HEK293 (cell line): ENCODE measurements at regions not wholly inside any gene's neighbourhood (a gene's known extent, or its start where the extent isn't known, plus 50 kb on each side); places are given as distances from the start of the nearest gene placed in this dataset.

Experiments used
- CTCF ChIA-PET: fragments of 350-600 bp; formaldehyde crosslinking; extraction: SDS; loops from one replicate; lab custom pipeline; 2021; ENCODE audit warnings: antibody characterized with exemption; lab: Yijun Ruan, JAX
- POLR2A ChIA-PET: fragments of 300-600 bp; formaldehyde crosslinking; extraction: SDS; loops from one replicate; lab custom pipeline; 2020; ENCODE audit warnings: antibody characterized with exemption, inconsistent platforms; lab: Yijun Ruan, JAX
- H3K27ac ChIP-seq: fragments of 200-500 bp; sonication (Bioruptor generic); 2 replicates; pipeline ENCODE4 v1.5.1; 2014; ENCODE audit warnings: low read depth, low read length, control low read depth, inconsistent platforms; ENCODE audit errors: extremely low read depth
- H3K36me3 ChIP-seq, 2 experiments: fragments of 200-500 bp in 1 of 2; sonication (Bioruptor generic) in 1 of 2; 1 replicate in 1 of 2; 2 replicates in 1 of 2; pipeline ENCODE4 v1.5.1; 2014 to 2017; ENCODE audit warnings: inconsistent platforms in 2 of 2, low read length in 2 of 2; ENCODE audit not compliant: control insufficient read depth in 2 of 2, insufficient read depth in 1 of 2
- H3K4me1 ChIP-seq: fragments of 200-500 bp; sonication (Bioruptor generic); 2 replicates; pipeline ENCODE4 v1.5.1; 2014; ENCODE audit warnings: mild to moderate bottlenecking, low read length, inconsistent platforms; ENCODE audit not compliant: control insufficient read depth, insufficient read depth
- H3K4me3 ChIP-seq: 2 replicates; pipeline ENCODE4 v1.5.1; 2011; ENCODE audit warnings: low read depth, mild to moderate bottlenecking, control low read depth, low read length, moderate library complexity
- H3K9me3 ChIP-seq: fragments of 200-500 bp; sonication (Bioruptor generic); 2 replicates; pipeline ENCODE4 v1.5.1; 2014; ENCODE audit warnings: low read depth, low read length, inconsistent platforms; ENCODE audit not compliant: control insufficient read depth, insufficient read depth
- GFI1B ChIP-seq: fragments of 450-650 bp; formaldehyde crosslinking; IDR thresholded peaks from 2 replicates; pipeline ENCODE4 v1.5.1; 2016; ENCODE audit warnings: missing biosample characterization, missing genetic modification characterization
- GLI4 ChIP-seq: fragments of 450-650 bp; formaldehyde crosslinking; IDR thresholded peaks from 2 replicates; pipeline ENCODE4 v1.5.1; 2016; ENCODE audit warnings: missing biosample characterization, missing genetic modification characterization
- GLIS2 ChIP-seq: fragments of 450-650 bp; formaldehyde crosslinking; IDR thresholded peaks from 2 replicates; pipeline ENCODE4 v1.5.1; 2016; ENCODE audit warnings: missing biosample characterization, missing genetic modification characterization
- IKZF3 ChIP-seq: fragments of 450-650 bp; IDR thresholded peaks from 2 replicates; pipeline ENCODE4 v1.5.0; 2018; ENCODE audit warnings: missing biosample characterization, mild to moderate bottlenecking, missing genetic modification characterization, moderate library complexity
- PRDM10 ChIP-seq: fragments of 450-650 bp; formaldehyde crosslinking; IDR thresholded peaks from 2 replicates; pipeline ENCODE4 v1.5.1; 2016; ENCODE audit warnings: missing biosample characterization, missing genetic modification characterization
- SALL2 ChIP-seq: fragments of 450-650 bp; formaldehyde crosslinking; IDR thresholded peaks from 2 replicates; pipeline ENCODE4 v1.5.0; 2017; ENCODE audit warnings: missing biosample characterization, mild to moderate bottlenecking, missing genetic modification characterization, borderline replicate concordance
- ZBTB10 ChIP-seq: fragments of 450-650 bp; formaldehyde crosslinking; IDR thresholded peaks from 2 replicates; pipeline ENCODE4 v1.5.1; 2016; ENCODE audit warnings: missing biosample characterization, missing genetic modification characterization
- ZBTB44 ChIP-seq: fragments of 450-650 bp; IDR thresholded peaks from 2 replicates; pipeline ENCODE4 v1.5.1; 2018; ENCODE audit warnings: missing biosample characterization, mild to moderate bottlenecking, missing genetic modification characterization
- ZNF223 ChIP-seq: fragments of 450-650 bp; formaldehyde crosslinking; IDR thresholded peaks from 2 replicates; pipeline ENCODE4 v1.5.1; 2016; ENCODE audit warnings: missing biosample characterization, missing genetic modification characterization
- ZNF292 ChIP-seq: fragments of 450-650 bp; formaldehyde crosslinking; IDR thresholded peaks from 2 replicates; pipeline ENCODE4 v1.5.1; 2016; ENCODE audit warnings: low read depth, missing biosample characterization, missing genetic modification characterization, borderline replicate concordance
- ZNF324 ChIP-seq: fragments of 450-650 bp; formaldehyde crosslinking; IDR thresholded peaks from 2 replicates; pipeline ENCODE4 v1.5.1; 2016; ENCODE audit warnings: missing biosample characterization, missing genetic modification characterization
- ZNF354C ChIP-seq: fragments of 450-650 bp; formaldehyde crosslinking; IDR thresholded peaks from 2 replicates; pipeline ENCODE4 v1.5.1; 2016; ENCODE audit warnings: missing biosample characterization, missing genetic modification characterization, low read depth, borderline replicate concordance
- TF ChIP-seq, protein P1 (sequence below): fragments of 450-650 bp; formaldehyde crosslinking; IDR thresholded peaks from 2 replicates; pipeline ENCODE4 v1.5.1; 2016; ENCODE audit warnings: missing biosample characterization, missing genetic modification characterization
- TF ChIP-seq, protein P2 (sequence below): fragments of 450-650 bp; formaldehyde crosslinking; IDR thresholded peaks from 2 replicates; pipeline ENCODE4 v1.5.1; 2016; ENCODE audit warnings: missing biosample characterization, missing genetic modification characterization, borderline replicate concordance
- TF ChIP-seq, protein P3 (sequence below): fragments of 450-650 bp; formaldehyde crosslinking; IDR thresholded peaks from 2 replicates; pipeline ENCODE4 v1.5.1; 2016; ENCODE audit warnings: missing biosample characterization, missing genetic modification characterization
- TF ChIP-seq, protein P4 (sequence below): fragments of 450-650 bp; formaldehyde crosslinking; IDR thresholded peaks from 2 replicates; pipeline ENCODE4 v1.5.1; 2017; ENCODE audit warnings: missing biosample characterization, missing genetic modification characterization

- H3K4me3 ChIP-seq: no peak overlapping the region
- POLR2A ChIA-PET: no interaction called here
- no peaks in the 10 kb centered on the region for H3K36me3 ChIP-seq
- CTCF ChIA-PET: interaction anchor here (0.9 kb wide), 1 partner anchor 16 kb away, joined by 3 read pairs; no protein-coding TSS in a partner anchor
- no peaks in the 10 kb centered on the region for H3K9me3 ChIP-seq
- H3K27ac ChIP-seq: no peak overlapping the region
- H3K4me1 ChIP-seq: no peaks in the 10 kb centered on the region
- TF ChIP-seq, protein P1, sequence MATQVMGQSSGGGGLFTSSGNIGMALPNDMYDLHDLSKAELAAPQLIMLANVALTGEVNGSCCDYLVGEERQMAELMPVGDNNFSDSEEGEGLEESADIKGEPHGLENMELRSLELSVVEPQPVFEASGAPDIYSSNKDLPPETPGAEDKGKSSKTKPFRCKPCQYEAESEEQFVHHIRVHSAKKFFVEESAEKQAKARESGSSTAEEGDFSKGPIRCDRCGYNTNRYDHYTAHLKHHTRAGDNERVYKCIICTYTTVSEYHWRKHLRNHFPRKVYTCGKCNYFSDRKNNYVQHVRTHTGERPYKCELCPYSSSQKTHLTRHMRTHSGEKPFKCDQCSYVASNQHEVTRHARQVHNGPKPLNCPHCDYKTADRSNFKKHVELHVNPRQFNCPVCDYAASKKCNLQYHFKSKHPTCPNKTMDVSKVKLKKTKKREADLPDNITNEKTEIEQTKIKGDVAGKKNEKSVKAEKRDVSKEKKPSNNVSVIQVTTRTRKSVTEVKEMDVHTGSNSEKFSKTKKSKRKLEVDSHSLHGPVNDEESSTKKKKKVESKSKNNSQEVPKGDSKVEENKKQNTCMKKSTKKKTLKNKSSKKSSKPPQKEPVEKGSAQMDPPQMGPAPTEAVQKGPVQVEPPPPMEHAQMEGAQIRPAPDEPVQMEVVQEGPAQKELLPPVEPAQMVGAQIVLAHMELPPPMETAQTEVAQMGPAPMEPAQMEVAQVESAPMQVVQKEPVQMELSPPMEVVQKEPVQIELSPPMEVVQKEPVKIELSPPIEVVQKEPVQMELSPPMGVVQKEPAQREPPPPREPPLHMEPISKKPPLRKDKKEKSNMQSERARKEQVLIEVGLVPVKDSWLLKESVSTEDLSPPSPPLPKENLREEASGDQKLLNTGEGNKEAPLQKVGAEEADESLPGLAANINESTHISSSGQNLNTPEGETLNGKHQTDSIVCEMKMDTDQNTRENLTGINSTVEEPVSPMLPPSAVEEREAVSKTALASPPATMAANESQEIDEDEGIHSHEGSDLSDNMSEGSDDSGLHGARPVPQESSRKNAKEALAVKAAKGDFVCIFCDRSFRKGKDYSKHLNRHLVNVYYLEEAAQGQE (tag by site-specific recombination): no peak
- TF ChIP-seq GLI4: no peak
- TF ChIP-seq IKZF3 (tag by site-specific recombination): no peak
- no peak for TF ChIP-seq ZNF292 (tag by site-specific recombination)
- no peak for TF ChIP-seq GLIS2 (tag by site-specific recombination)
- TF ChIP-seq ZBTB44 (tag by site-specific recombination): no peak
- TF ChIP-seq, protein P2, sequence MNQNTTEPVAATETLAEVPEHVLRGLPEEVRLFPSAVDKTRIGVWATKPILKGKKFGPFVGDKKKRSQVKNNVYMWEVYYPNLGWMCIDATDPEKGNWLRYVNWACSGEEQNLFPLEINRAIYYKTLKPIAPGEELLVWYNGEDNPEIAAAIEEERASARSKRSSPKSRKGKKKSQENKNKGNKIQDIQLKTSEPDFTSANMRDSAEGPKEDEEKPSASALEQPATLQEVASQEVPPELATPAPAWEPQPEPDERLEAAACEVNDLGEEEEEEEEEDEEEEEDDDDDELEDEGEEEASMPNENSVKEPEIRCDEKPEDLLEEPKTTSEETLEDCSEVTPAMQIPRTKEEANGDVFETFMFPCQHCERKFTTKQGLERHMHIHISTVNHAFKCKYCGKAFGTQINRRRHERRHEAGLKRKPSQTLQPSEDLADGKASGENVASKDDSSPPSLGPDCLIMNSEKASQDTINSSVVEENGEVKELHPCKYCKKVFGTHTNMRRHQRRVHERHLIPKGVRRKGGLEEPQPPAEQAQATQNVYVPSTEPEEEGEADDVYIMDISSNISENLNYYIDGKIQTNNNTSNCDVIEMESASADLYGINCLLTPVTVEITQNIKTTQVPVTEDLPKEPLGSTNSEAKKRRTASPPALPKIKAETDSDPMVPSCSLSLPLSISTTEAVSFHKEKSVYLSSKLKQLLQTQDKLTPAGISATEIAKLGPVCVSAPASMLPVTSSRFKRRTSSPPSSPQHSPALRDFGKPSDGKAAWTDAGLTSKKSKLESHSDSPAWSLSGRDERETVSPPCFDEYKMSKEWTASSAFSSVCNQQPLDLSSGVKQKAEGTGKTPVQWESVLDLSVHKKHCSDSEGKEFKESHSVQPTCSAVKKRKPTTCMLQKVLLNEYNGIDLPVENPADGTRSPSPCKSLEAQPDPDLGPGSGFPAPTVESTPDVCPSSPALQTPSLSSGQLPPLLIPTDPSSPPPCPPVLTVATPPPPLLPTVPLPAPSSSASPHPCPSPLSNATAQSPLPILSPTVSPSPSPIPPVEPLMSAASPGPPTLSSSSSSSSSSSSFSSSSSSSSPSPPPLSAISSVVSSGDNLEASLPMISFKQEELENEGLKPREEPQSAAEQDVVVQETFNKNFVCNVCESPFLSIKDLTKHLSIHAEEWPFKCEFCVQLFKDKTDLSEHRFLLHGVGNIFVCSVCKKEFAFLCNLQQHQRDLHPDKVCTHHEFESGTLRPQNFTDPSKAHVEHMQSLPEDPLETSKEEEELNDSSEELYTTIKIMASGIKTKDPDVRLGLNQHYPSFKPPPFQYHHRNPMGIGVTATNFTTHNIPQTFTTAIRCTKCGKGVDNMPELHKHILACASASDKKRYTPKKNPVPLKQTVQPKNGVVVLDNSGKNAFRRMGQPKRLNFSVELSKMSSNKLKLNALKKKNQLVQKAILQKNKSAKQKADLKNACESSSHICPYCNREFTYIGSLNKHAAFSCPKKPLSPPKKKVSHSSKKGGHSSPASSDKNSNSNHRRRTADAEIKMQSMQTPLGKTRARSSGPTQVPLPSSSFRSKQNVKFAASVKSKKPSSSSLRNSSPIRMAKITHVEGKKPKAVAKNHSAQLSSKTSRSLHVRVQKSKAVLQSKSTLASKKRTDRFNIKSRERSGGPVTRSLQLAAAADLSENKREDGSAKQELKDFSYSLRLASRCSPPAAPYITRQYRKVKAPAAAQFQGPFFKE (tag by site-specific recombination): no peak
- no peak for TF ChIP-seq ZNF354C (tag by site-specific recombination)
- TF ChIP-seq ZNF324: no peak
- no peak for TF ChIP-seq SALL2 (tag by site-specific recombination)
- TF ChIP-seq ZBTB10 (tag by site-specific recombination): no peak
- no peak for TF ChIP-seq ZNF223
- no peak for TF ChIP-seq GFI1B (tag by site-specific recombination)
- no peak for TF ChIP-seq PRDM10 (tag by site-specific recombination)
- TF ChIP-seq, protein P3, sequence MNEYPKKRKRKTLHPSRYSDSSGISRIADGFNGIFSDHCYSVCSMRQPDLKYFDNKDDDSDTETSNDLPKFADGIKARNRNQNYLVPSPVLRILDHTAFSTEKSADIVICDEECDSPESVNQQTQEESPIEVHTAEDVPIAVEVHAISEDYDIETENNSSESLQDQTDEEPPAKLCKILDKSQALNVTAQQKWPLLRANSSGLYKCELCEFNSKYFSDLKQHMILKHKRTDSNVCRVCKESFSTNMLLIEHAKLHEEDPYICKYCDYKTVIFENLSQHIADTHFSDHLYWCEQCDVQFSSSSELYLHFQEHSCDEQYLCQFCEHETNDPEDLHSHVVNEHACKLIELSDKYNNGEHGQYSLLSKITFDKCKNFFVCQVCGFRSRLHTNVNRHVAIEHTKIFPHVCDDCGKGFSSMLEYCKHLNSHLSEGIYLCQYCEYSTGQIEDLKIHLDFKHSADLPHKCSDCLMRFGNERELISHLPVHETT (tag by site-specific recombination): no peak
- TF ChIP-seq, protein P4, sequence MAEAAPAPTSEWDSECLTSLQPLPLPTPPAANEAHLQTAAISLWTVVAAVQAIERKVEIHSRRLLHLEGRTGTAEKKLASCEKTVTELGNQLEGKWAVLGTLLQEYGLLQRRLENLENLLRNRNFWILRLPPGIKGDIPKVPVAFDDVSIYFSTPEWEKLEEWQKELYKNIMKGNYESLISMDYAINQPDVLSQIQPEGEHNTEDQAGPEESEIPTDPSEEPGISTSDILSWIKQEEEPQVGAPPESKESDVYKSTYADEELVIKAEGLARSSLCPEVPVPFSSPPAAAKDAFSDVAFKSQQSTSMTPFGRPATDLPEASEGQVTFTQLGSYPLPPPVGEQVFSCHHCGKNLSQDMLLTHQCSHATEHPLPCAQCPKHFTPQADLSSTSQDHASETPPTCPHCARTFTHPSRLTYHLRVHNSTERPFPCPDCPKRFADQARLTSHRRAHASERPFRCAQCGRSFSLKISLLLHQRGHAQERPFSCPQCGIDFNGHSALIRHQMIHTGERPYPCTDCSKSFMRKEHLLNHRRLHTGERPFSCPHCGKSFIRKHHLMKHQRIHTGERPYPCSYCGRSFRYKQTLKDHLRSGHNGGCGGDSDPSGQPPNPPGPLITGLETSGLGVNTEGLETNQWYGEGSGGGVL (tag by site-specific recombination): no peak
Measured at GRCh38 chrX:138930583-138930945, 219.0 kb upstream of the FGF13 start.
